Ishikawa (cell line): ENCODE measurements at regions not wholly inside any gene's neighbourhood (a gene's known extent, or its start where the extent isn't known, plus 50 kb on each side); places are given as distances from the start of the nearest gene placed in this dataset.

Source experiments
- CEBPB ChIP-seq: IDR thresholded peaks from 2 replicates; pipeline ENCODE4 v1.6.1; 2012
- CREB1 ChIP-seq: IDR thresholded peaks from 2 replicates; pipeline ENCODE4 v1.6.1; 2012; ENCODE audit warnings: low read depth
- EGR1 ChIP-seq: IDR thresholded peaks from 2 replicates; pipeline ENCODE4 v1.6.1; 2012
- EP300 ChIP-seq: IDR thresholded peaks from 2 replicates; pipeline ENCODE4 v1.6.1; 2012; ENCODE audit warnings: borderline replicate concordance
- FOXM1 ChIP-seq: IDR thresholded peaks from 2 replicates; pipeline ENCODE4 v1.6.1; 2012; ENCODE audit warnings: low read depth, borderline replicate concordance
- MAX ChIP-seq: IDR thresholded peaks from 2 replicates; pipeline ENCODE4 v1.6.1; 2012
- NFIC ChIP-seq: IDR thresholded peaks from 2 replicates; pipeline ENCODE4 v1.6.1; 2012
- RAD21 ChIP-seq: IDR thresholded peaks from 2 replicates; pipeline ENCODE4 v1.6.1; 2012; ENCODE audit warnings: low read depth
- REST ChIP-seq: IDR thresholded peaks from 2 replicates; pipeline ENCODE4 v1.6.1; 2012; ENCODE audit warnings: low read depth, mild to moderate bottlenecking
- TAF1 ChIP-seq: IDR thresholded peaks from 2 replicates; pipeline ENCODE4 v1.6.1; 2012; ENCODE audit warnings: low read depth, mild to moderate bottlenecking
- TCF12 ChIP-seq: IDR thresholded peaks from 2 replicates; pipeline ENCODE4 v1.6.1; 2012; ENCODE audit warnings: low read depth
- TEAD4 ChIP-seq: IDR thresholded peaks from 2 replicates; pipeline ENCODE4 v1.6.1; 2012
- USF1 ChIP-seq: IDR thresholded peaks from 2 replicates; pipeline ENCODE4 v1.6.1; 2012
- YY1 ChIP-seq: IDR thresholded peaks from 2 replicates; pipeline ENCODE4 v1.6.1; 2012; ENCODE audit warnings: low read depth
- ZBTB7A ChIP-seq: IDR thresholded peaks from 2 replicates; pipeline ENCODE4 v1.6.1; 2012; ENCODE audit warnings: low read depth

- TF ChIP-seq EGR1: no peak
- no peak for TF ChIP-seq EP300
- TF ChIP-seq CREB1: no peak
- TF ChIP-seq TEAD4: no peak
- no peak for TF ChIP-seq CEBPB
- TF ChIP-seq REST: no peak
- TF ChIP-seq TAF1: no peak
- no peak for TF ChIP-seq FOXM1
- no peak for TF ChIP-seq MAX
- TF ChIP-seq ZBTB7A: no peak
Observed at GRCh38 chr3:7917443-7918151, 584.0 kb upstream of the LMCD1 start.

GRCh38 chr3:7920211-7920610 lies 581.4 kb upstream of the LMCD1 start:
- no peak for TF ChIP-seq TAF1
- TF ChIP-seq REST: no peak
- TF ChIP-seq FOXM1: no peak
- TF ChIP-seq RAD21: no peak
- TF ChIP-seq EP300: no peak
- no peak for TF ChIP-seq TEAD4
- TF ChIP-seq ZBTB7A: no peak
- TF ChIP-seq MAX: no peak
- no peak for TF ChIP-seq EGR1
- no peak for TF ChIP-seq CREB1
- TF ChIP-seq CEBPB: no peak
- TF ChIP-seq TCF12: no peak
- TF ChIP-seq NFIC: no peak
- no peak for TF ChIP-seq USF1
- TF ChIP-seq YY1: no peak

- TF ChIP-seq CREB1: no peak
- TF ChIP-seq NFIC: no peak
- no peak for TF ChIP-seq EP300
- TF ChIP-seq FOXM1: no peak
- no peak for TF ChIP-seq ZBTB7A
- TF ChIP-seq EGR1: no peak
- no peak for TF ChIP-seq MAX
- TF ChIP-seq USF1: no peak
- no peak for TF ChIP-seq YY1
- TF ChIP-seq TCF12: no peak
- no peak for TF ChIP-seq RAD21
- TF ChIP-seq REST: no peak
- no peak for TF ChIP-seq CEBPB
- TF ChIP-seq TEAD4: no peak
- no peak for TF ChIP-seq TAF1
Observed at GRCh38 chr3:7924228-7924627, 577.4 kb upstream of the LMCD1 start.

- TF ChIP-seq CEBPB: no peak
- TF ChIP-seq EP300: no peak
- no peak for TF ChIP-seq TAF1
- TF ChIP-seq RAD21: no peak
- no peak for TF ChIP-seq MAX
- TF ChIP-seq FOXM1: no peak
- TF ChIP-seq TEAD4: no peak
- TF ChIP-seq EGR1: no peak
- TF ChIP-seq YY1: no peak
- TF ChIP-seq REST: no peak
- TF ChIP-seq ZBTB7A: no peak
- TF ChIP-seq USF1: no peak
- no peak for TF ChIP-seq NFIC
- no peak for TF ChIP-seq CREB1
- TF ChIP-seq TCF12: no peak
Observed at GRCh38 chr3:7927015-7927414, 574.6 kb upstream of the LMCD1 start.
